NCI-H1930 (cell line): ENCODE measurements at regions not wholly inside any gene's neighbourhood (a gene's known extent, or its start where the extent isn't known, plus 50 kb on each side); places are given as distances from the start of the nearest gene placed in this dataset.
"Not testable (repeated sequence)": the region's sequence is repeated elsewhere in the genome, so short reads cannot be mapped to it uniquely, and the experiment has no call there.

Experiments used
- DNase-seq, 2 experiments: peaks; one replicate each; lab custom pipeline; 2025; lab: John Stamatoyannopoulos, UW

DNA sequence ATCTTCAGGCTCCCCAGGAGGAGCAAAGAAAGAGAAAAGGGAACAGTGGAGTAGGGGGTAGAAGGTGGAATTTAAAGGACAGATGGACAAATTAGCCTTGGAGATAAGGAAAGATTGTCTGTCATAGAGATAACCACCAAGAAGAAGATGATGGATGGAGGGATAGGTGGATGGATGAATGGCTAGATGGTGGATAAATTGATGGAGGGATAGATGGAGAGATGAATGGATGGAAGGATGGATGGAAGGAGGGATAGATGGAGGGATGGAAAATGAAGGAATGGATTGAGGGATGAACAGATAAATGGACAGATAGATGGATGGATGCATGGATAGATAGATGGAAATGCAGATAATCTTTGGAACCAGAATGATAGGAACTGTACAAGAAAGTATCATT lies 102.8 kb downstream of the TNFAIP3 start:
- DNase-seq: no peak

DNA sequence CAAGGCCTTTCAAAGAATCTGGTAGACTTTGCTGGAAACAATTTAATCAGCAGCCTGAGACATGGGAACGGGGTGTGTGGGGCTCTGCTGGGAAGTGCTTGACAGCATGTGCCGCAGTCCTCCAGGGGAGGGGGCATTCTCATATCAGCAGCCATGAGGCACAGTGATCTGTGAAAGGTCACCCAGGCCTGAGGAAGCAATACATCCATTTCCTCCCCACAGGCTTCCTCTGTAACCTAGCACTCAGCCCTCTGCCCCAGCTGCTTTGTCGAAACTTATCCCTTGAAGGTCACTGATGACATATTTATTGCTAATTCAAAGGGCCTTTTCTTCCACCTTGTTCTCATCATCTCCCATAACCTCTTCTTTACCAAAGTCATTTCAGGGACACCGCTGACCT lies 103.3 kb downstream of the TNFAIP3 start:
- DNase-seq: no peak

DNA sequence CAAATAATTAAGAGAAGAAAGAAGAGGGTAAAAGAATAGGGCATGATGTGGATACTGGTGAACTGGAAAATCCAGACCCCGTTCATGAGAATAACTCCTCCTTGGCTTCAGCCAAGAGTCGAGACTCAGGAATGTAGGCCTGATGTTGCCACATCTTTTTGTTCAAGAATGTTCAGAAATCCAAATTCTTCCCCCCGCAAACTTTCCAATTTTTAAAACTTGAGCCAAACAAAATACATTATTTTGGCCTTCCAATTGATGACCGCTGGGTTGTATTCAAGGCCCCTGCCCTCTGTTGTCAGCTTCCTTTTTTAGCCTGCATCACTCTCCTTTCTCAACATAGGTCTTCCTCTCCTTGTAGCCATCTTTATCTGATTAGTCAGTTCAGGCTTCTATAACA lies 106.1 kb downstream of the TNFAIP3 start:
- no peak for DNase-seq

DNA sequence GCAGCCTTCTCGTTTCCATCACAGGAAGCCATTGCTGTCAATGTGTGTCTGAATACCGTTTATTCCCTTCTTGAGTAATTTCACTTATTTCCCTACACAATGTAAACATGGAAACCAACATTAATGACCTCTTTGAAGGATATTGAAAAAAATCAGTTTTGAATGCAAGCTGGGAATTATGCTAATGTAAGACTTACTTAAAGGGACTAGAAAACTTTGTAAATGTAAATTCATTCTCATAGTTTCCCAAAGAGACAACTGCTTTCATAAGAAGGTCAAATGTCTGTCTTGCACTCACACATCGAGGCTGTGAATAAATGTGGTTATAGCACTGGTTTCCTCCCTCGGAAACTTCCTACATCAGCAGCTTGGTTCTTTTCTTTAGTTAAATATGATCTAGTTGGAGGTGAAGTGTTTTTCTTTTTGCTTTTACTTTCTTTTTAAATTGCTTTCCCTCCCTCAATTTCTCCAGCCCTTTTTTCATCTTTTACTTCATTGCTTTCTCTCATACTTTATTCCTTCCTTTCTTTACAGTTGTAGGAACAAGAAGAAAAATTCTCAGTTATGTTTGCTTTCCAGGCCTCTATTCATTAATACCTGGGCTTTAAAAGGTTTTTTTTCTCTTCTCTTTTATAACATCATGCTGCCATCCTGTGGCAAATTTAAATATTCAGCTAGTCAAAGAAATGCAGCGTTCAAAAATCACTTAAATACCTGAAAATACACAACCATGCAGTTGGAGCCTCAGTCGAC lies 108.3 kb downstream of the TNFAIP3 start:
- DNase-seq: no peak

DNA sequence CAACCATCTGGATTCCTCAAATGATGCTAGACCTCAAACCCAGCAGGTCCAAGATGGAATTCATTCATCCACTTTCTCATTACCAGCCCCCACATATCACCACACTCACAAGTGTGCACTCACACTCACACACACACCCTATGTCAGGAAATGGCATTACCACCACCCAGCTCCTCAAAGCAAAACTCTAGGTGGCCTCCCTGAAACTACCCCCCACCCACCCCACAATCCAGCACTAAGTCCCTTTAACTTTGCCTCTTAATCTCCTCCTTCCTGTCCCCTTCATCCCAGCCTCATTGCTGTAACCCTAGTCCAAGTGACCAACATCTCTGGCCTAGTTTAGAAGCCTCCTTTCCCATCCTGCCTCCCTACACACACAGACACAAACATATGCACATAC lies 109.4 kb downstream of the TNFAIP3 start:
- DNase-seq: no peak

DNA sequence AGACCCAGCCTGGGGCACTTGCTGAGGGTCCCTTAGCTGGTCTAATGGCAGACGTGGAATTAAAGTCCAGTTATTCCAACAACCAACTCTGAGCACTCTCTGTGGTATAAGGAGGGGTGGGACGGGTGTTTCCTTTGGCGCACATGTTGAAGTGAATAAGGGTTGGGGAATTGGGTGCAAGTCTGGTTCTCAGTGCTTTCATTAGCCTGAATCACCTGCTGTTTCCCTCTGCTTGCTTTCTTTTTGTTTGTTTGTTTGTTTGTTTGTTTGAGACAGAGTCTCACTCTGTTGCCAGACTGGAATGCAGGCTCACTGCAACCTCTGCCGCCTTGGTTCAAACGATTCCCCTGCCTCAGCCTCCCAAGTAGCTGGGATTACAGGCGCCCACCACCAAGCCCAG lies 110.1 kb downstream of the TNFAIP3 start:
- no peak for DNase-seq

DNA sequence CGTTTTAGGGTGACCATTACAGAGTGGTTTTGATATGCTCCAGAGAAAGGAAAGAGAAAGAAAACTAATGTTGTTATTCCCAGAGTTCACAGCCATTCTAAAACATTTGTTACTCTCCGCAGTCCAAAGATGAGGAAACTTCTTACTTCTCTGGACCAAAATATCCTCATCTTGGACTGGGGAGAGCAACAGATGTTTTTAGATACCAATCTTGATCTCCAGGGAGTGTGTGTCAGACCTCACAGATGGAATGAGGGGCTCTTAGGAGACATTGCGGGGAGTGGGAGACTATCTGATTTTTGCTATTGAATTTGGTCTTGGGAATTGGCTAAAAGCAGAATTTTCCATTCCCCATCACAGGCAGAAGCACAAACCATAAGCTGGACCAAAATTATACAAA lies 110.8 kb downstream of the TNFAIP3 start:
- DNase-seq: no peak

DNA sequence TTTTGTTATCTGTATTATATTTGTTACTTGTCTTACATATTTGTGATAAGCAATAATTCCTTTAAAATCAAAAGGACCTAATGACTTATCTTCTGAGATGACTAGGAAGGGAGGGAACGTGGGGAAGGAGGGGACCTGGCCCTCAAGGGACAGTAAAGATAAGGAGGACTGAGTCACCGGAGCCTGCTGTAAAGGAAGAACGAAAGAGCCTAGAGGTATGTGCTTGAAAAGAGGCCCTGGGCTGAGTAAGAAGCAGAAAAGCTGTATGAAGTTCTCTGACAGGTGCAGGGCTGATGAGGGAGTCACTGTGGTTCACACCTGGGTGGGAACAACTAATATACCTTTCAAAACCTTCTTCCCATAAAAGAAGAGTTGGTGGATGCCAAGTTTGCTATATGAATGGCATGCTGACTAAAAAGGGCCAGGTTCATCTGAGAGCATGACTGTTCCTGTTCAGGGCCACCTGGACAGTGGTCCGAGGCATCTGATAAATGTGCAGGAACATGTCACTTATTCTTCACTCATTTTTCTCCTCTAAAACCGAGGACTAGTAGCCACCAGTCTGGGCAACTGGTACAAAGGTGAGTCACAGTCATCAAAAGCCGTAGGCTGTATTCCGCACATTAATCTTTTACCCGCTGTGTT lies 111.3 kb downstream of the TNFAIP3 start:
- no peak for DNase-seq

DNA sequence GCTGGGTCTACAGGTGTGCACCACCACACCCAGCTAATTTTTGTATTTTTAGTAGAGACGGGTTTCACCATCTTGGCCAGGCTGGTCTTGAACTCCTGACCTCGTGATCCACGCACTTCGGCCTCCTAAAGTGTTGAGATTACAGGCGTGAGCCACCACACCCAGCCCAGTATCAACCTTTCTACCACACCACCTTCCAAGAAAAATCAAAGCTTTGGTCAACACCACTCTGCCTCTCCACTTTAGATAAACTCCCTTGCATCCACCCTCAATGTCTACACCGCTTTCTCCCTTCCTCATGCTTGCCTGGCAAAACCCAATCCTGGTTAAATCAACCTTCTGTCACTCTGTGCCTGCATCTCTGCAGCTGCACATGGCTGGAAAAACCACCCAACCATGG lies 112.2 kb downstream of the TNFAIP3 start:
- not testable (repeated sequence) for DNase-seq

DNA sequence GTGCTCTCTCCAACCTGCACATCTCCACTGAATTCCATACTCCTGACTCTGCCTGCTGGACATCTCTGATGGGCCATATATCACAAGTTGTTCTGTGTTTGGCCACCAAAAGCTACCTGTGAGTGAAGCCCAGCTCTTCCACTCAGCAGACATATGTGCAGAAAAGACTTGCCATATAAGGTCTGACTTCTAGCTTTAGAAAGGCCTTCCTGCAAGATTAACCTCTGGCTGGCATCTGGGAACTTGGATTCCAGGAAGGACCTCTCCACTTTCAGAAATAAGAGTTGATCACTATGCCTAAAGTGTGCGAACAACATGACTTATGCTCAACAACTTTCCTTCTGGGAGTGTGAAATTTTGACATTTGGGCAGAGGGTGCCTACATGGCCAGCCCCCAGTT lies 113.7 kb downstream of the TNFAIP3 start:
- DNase-seq: no peak

DNA sequence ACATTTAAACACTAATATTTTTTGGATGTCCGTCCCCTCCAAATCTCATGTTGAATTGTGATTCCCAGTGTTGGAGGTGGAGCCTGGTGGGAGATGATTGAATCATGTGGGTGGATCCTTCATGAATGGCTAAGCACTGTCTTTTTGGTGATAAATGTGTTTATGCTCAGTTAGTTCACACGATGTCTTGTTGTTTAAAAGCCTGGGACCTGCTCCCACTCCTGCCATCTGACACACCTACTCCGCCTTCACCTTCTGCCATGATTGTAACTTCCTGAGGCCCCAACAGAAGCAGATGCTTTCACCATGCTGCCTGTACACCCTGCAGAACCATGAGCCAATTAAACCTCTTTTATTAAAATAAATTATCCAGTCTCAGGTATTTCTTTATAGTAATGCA lies 114.7 kb downstream of the TNFAIP3 start:
- no peak for DNase-seq

DNA sequence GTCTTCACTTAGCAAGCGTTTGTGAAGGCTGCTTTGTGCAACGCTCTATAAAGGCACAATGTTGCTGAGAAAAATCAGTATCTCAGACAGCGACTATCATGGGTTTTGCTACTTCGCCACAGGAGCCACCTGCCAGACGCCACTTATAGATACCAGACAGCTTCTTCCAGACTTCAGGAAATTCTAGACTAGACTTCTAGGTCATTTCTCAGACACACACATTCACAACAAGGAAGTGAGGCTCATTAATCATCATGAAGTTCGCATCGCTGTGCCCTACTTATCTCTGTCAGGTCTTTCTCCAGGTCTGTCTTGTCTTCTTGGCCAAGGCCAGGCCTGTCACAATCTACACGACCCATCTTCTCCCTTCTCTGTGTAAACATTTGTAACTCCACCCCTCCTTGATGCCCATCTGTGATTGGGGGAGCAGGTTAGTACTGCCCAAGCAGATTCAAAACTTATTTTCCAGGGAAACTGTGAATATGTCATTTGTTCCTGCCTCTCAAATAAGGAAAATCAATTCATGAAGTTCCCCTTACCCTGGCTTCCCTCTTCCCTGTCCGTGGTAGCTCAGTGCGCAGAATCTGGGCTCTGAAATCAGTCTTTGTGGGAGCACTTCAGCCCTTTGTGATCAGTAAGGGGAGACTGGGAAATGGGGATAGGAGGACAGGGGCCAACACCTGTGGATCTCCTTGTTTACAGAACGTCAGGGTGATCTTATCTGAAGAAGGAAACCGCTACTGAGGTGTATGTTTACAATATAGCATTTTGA lies 115.5 kb downstream of the TNFAIP3 start:
- no peak for DNase-seq

DNA sequence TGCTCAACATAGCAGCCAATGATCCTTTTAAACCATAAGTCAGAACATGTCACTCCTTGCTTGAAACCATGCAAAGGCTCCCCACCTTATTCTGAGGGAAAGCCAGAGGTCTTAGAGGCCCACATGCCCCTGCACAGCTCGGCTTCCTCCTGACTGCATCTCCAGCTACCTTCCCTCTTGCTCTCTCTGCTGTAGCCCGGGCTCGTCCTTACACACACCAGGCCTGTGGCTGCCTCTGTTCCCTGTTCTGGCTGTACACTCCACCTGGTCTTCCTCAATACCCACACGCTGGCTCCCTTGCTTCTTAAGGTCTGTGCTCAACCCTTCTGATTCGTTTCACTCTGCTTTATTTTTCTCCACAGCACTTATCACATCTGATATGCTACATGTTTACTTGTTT lies 116.2 kb downstream of the TNFAIP3 start:
- DNase-seq: no peak

DNA sequence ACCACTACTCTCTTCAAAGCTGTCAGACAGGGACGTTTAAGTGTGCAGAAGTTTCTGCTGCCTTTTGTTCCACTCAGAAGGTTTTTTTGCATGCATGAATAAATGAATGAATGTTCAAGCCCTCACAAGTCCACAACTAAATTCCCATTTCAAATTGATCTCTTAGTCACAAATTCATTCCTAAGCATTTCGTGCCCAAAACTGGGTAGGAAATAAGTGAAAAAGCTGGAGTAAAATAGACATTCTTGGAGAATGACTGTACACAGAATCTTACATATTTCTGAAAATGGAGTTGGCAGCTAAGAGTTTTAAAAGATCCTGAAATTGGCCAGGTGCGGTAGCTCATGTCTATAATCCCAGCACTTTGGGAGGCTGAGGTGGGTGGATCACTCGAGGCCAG lies 117.6 kb downstream of the PERP start:
- no peak for DNase-seq

DNA sequence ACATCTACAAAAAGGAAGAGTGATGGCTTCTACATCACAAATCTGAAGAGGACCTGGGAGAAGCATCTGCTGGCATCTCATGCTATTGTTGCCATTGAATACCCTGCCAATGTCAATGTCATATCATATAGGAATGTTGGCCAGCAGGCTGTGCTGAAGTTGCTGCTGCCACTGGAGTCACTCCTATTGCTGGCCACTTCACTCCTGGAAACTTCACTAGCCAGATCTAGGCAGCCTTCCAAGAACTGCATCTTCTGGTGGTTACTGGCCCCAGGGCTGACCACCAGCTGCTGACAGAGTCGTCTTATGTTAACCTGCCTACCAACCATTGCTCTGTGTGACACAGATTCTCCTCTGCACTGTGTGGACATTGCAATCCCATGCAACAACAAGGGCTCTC lies 111.8 kb downstream of the PERP start:
- DNase-seq: no peak

DNA sequence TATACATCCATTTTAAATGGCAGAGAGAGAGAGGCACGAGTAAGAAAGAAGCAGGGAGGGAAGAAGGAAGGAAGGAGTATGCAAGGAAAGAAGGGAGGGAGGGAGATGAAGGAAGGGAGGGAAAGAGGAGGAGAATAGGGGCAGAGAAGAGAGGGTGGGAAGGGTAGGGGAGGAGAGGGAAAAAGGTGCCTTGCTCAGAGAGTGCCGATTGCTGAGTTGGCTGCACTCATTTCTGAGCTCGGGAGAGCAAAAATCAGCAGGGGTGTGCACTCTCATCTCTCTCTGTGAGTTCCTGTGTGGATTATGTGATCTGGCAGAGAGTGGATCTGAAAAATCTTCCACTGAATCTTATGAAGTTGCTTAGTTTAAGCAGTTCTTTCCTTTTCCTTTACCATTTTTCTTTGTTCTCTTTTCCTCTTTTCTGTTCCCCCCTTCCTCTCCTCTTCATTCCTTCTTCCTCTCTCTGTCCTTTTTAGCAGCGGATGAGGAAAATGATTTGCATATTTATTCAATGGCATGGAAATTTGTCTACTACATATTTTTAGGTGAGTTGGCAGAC lies 108.7 kb downstream of the PERP start:
- DNase-seq: no peak

DNA sequence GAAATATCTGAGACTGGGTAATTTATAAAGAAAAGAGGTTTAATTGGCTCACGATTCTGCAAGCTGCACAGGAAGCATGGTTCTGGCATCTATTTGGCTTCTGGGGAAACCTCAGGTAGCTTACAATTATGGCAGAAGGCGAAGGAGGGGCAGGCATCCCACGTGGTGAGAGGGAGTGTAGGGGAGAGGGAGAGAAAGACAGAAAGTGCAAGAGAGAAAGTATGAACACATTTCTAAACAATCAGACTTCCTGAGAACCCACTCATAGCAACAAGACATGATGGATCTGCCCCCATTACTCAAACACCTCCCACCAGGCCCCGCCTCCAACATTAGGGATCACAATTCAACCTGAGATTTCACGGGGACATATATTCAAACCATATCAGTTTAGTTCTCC lies 107.4 kb downstream of the PERP start:
- DNase-seq: no peak

DNA sequence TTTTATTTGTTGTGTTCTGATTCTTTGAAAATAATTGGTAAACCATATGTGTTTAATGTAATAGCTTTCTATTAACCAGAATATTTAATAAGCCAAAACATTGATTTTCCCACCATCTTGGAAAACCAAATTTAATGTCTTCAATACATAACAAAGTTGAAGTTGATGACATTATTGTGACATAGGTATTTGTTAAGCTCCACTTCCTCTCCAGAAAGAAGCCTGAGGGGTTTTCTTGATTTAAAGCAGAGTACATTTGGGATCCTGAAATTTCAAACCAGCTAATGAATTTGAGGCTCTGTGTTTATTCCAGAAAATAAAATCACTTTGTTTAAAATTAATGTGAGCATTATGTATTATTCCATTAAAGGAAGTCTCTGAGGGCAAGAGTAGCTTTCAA lies 106.3 kb downstream of the PERP start:
- DNase-seq: no peak

DNA sequence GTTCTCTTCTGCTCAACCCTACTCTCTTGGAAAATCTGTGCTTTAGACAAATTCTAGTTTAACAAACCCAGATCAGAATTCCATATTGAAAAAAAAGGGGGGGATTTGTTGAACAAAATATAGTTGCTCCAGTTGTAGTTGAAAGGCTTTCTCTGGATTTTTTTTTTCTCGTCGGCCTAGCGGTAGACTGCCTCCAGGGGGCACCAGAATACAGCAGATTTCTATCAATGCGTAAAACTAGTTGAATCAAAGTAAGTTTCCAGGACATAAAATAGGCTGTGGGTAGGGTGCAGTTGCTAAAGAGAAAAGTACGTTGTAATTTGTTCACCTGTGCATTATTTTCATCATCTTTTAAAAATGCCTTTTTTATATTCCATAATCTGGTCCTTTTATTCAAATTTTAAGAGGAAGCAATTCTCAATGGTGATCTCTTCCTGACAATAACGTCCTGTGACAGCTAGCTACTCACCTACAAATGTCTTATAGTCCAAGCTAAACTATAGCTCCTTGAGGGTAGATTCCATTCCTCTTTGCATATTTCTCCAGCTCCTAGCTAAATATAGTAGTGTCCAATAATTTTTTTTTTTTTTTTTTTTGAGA lies 105.4 kb downstream of the PERP start:
- peak in 1 of 2 experiments; percentile 24 for DNase-seq

DNA sequence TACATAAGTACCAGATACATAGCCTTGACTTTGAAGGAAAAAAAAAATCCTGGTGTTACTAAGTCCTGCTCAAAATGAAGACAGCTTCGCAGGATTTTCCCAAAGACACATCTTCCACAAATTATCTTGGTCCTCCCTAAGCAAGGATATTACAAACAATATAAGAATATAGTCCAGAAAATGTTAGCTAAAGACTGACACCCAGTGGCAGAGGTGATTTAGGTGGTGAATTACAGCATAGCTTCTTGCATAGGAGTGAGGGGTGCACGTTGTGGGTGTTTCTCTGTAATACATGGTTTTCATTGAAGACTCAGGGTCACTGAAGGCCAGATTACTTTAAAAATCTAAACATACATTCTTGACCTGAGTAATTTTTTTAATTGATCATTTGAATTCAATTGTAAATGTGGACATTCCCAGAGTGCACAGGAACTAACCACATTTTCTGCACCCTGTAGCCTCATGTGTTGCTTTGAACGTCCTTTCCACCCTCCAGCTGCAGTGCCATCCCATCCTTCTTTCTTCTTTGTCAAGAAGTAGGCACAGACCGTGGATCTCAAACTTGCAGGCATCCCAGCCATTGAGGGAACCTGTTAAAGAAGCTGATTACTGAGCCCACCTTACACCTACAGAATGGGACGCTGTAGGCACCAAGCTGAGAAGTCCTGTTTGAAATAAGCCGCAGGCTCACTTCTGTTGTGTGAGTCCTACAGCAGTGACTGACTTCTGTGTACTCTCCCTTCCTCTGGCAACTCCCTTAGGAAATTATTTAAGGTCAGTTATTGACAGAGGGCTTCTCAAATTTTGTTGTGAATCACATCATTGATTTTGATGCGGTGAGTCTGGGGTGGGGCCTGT lies 102.6 kb downstream of the PERP start:
- peak; percentile 19 to 47 for DNase-seq

DNA sequence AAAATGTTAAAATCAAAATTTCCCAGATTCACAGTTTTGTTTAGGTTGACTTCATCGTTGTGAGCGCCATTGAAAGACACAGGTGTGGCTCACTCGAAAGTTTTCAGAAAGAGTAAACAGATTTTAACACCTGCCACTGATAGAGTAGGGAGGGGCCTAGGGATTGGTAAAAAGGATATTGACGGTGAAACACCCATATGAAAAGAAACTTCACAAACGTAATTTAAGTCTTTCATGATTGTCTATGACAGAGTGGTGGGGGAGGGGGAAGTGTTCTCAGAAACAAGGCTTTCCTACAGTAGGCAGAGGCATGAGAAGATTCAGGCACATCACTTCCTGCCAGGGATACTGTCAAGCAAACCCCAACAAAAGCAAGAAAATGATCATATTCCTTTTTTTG lies 101.4 kb downstream of the PERP start:
- DNase-seq: no peak
